GM04504 (cell line): ENCODE measurements at regions not wholly inside any gene's neighbourhood (a gene's known extent, or its start where the extent isn't known, plus 50 kb on each side); places are given as distances from the start of the nearest gene placed in this dataset.
"Not testable (repeated sequence)": the region's sequence is repeated elsewhere in the genome, so short reads cannot be mapped to it uniquely, and the experiment has no call there.

Experiments
- DNase-seq: peaks from one replicate; pipeline ENCODE4 v3.0.0-alpha.2; 2012; ENCODE audit warnings: low read depth

- no peak for DNase-seq
Observed at GRCh38 chr4:187069398-187069797, 345.7 kb upstream of the FAT1 start.

GRCh38 chr4:187070158-187070557 lies 346.5 kb upstream of the FAT1 start:
- DNase-seq = no peak

DNA sequence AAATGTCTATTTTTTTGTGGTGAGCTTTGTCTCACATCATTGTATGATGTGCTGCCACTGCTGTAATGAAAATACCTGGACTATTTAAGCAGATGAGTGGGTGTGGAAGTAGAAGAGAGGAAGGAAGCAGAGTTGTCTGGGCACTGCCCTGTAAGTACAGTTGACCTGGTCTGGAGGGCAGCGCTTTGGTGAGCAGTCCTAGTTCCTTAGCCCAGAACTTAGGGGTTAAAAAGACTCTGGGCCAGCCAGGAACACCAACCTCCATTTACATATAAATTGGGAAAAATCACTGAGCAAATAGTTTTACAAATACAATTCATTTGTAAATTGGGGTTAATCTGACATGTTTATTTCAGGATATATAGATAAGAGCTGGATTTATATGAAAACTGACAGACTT lies 347.1 kb upstream of the FAT1 start:
- no peak for DNase-seq

GRCh38 chr4:187071946-187072600 lies 348.4 kb upstream of the FAT1 start:
- DNase-seq = no peak

- no peak for DNase-seq
Observed at GRCh38 chr4:187073820-187074219, 350.2 kb upstream of the FAT1 start.

DNA sequence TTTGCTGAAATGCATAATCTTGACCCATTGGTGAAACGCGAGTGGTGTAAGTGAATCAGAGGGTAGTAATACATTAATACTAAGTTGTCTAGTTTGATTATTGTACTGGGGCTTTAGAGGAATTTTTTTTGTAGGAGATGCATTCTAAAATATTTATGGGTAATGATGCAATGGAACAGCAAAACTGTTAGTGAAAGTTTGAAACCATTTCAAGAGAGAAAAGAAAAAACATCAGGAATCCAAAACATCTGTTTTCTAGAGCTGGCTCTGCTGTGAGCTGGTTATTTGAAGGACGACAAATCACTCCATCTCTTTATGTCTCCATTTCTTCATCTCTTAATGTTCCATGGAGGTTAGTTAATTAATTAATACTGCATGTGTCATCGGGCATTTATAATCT lies 351.9 kb upstream of the FAT1 start:
- DNase-seq = no peak

- no peak for DNase-seq
Observed at GRCh38 chr4:187077744-187078401, 354.2 kb upstream of the FAT1 start.

DNA sequence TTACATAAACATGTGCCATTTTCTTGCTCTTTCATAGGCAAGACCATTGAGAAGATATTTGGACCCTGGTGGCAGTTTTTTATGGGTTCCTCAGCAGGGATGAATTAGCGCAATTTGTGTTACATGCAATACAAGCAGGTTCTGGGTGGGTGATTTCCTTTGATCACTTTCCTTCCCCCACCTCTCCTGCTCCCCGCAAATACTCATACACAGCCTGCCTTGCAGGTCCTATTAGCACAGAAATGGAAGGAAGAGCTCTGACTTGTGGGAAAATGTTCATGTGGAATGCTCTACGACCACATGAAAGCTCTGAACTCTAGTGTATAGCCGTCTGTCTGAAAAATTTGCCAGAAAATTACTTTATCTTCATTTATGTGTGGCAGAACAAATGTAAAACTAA lies 361.0 kb upstream of the FAT1 start:
- DNase-seq = no peak

GRCh38 chr4:187085339-187085738 lies 361.7 kb upstream of the FAT1 start:
- DNase-seq = no peak

DNA sequence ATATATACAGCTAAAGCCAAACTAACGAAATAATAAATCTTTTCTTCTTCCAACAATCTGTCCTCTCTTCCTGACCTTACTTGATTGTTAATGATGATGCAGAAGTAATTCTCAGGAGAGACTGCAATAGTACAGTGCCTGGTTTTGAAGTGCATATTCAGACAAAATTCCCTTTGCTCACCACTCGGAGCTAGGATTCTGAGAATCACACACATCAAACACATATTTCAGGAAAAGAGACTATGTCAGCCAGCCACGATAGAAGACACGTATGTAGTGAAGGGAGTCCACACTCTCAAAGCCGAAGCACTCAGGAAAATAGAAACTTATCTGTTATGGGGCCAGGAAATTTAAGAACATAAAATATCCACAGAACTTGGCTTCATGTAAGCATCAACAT lies 362.5 kb upstream of the FAT1 start:
- no peak for DNase-seq

DNA sequence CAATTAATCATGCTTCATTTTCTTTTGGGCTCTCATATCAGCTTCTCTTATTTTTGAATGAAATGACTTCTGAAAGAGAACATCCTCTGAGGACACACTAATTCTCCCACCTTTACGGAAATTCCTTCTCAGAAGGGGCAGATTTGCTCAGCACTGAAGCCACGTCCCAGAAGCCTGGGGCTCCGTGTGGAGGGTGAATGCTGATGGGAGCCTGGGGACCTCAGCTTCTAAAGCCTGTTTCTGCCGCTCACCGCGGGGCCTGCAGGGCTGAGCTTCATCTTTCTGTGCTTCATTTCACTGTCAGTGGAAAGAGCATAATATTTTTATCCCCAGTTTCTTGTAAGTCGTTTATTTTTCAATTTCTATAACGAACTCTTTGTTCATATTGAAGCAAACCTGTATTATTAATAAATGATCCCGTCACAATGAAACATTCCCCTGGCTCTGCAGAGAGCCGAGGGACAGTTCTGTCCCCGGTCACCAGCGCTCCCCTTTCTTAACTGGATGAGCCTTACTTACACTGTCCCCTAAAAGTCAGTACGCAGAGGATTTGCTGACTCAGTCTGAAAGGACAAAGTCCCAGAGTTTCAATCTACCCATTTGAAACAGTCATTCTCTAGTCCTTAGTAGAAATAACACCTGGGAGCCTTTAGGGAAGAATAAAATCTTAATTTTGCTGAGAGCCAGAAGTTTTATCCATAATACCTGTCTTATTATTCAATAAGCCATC lies 364.6 kb upstream of the FAT1 start:
- no peak for DNase-seq

DNA sequence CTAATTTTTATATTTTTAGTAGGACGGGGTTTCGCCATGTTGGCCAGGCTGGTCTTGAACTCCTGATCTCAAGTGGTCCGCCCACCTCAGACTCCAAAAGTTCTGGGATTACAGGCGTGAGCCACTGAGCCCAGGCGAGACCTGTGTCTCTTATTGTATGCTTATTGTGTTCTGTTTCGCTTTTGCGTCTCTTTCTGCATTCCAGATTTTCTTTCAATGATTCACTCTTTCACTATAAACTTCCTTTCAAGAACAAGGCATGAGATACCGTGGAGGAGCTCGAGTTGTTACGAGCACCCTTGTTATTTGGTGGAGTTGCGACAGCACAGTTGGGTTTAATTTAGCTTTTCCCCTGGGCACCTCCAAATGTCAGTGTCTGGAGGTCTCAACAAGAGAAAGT lies 366.7 kb upstream of the FAT1 start:
- no peak for DNase-seq

DNA sequence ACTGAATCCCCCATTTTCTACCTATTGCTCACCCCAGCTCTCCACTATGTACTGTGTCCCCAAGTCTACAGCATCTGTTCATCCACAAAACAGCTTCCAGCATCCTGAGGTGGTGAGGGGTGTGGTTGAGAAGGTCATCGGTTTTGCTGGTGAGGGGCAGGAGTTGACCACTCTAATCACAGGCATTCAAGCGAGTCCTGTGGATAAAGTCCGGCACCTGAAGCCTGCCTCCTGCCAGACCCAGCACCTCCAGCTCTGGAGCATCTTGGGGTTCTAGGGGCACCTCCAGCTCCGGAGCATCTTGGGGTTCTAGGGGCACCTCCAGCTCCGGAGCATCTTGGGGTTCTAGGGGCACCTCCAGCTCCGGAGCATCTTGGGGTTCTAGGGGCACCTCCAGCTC lies 367.2 kb upstream of the FAT1 start:
- not testable (repeated sequence) for DNase-seq

DNA sequence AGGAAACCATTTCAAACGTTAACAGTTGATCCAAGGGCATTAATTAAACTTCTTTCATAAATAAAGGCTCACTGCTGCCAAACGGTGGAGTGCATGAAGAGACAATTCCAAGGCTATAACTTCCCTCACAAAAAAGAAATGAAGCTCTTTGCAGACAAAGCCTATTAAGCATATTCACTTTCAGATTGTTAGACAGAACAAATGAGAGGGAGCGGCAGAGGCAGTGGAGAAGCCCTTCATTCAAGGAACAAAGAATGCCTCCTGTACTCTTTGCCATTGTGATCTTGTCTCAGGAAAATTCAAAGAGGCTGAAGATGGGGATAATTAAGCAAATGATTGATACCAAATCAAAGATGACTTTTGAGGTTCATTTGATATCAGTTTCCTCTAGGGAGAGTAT lies 370.5 kb upstream of the FAT1 start:
- DNase-seq = no peak

- no peak for DNase-seq
Observed at GRCh38 chr4:187098429-187098828, 374.8 kb upstream of the FAT1 start.

- DNase-seq = no peak
Observed at GRCh38 chr4:187103351-187103750, 379.7 kb upstream of the FAT1 start.

GRCh38 chr4:187108845-187109244 lies 385.2 kb upstream of the FAT1 start:
- DNase-seq = no peak

DNA sequence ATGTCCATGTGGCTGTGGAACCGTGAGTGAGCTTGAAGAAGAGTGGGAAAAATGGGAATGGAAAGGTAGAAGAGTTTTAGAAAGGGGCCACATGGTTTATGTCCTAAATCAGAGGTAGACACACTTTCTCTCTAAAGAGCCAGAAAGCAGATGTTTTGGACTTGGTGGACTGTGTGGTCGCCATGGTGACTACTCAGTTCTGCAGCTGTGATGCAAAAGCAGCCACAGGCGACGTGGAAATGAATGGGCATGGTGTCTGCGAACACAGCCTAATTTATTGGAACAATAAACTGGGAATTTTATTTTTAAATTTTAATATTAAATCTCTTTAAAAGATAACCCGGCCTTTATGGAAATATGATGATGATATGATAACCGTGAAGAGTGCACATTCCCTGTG lies 386.0 kb upstream of the FAT1 start:
- DNase-seq = no peak

DNA sequence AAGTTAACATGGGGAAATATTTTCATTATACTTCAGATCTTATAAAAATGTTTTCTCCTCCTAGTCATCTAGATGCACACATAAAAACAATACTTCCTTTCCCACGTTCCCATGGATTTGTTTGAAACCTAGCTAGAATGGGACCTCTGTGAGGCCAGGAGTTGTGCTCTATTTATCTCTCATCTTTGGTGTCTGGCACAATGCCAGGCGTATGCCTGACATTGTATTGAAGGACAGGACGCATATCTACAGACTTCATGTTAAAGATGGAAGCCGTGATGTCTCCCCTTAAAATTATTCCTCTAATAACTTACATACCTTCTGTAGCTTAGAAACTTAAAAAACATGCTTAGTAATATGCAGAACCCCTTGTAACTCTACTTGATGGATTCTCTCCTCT lies 394.5 kb upstream of the FAT1 start:
- DNase-seq = no peak

GRCh38 chr4:187118602-187119120 lies 395.0 kb upstream of the FAT1 start:
- no peak for DNase-seq

DNA sequence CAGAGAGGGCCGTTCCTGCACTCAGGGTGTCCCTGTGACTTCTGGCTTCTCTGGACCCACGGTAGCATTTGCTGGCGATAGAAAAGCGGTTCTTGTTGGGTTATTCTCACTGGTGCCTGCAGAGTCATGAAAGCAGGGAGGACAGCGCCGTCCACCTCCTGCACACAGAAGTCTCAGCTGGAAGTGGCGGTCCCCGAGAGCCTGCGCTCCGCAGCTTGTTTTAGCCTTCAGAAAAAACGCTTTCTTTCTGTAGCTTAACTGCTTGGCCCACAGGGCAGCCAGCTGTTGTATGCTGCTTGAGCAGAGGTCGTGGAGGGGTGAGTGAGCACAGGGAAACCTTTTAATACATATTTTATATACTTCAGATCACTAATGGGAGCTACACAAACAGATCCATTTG lies 400.7 kb upstream of the FAT1 start:
- DNase-seq = no peak

DNA sequence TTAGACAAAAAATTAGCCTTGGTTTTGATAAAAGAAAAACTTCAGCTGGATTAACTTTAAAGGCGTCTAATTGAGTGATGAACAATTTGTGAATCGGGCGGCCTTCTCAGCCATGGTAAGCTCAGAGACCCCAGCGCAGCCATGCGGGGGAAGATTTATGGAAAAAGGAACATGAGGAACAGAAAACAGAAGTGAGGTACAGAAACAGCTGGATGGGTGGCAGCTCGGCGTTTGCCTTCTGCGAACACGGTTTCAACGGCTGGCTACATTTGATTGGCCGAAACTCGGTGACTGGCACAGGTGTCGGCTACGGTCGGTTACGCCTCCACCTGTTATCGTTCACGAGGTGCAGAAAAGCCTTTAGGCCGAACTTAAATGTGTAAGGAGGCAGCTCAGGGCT lies 401.4 kb upstream of the FAT1 start:
- no peak for DNase-seq

DNA sequence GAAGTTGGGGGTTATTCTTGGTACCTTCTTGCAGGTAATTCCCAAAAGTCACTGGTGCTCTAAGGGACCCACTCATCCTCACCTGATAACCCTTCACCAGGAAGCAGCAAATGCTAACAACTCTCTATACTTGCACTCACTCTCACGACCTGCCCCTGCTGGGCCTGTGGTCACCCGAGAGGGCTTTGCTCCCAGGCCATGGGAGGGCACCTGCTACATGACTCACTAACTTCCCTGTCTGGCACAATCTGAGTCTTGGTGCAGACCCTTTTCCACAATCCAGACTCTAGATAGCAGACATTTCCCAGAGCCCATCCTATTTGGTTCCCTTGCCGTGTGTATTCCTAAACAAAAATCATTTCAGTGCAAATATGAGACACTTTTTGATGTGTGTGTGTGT lies 403.8 kb upstream of the FAT1 start:
- no peak for DNase-seq
